ENCODE measurements at regions not wholly inside any gene's neighbourhood (a gene's known extent, or its start where the extent isn't known, plus 50 kb on each side); places are given as distances from the start of the nearest gene placed in this dataset.

- H3K36me3 ChIP-seq (ENCODE audit: control insufficient read depth in 2 of 3, insufficient read depth in 3 of 3, low read length in 3 of 3), result no peaks in the 10 kb centered on the region
- H3K27me3 ChIP-seq (ENCODE audit: control insufficient read depth, insufficient read depth, low read length), result no peaks in the 10 kb centered on the region
- no peak for FAIRE-seq
- intact Hi-C loops (cut with DNase I), result no loop called here
- H3K4me3 ChIP-seq (ENCODE audit: low read length in 3 of 3), result no peak overlapping the region
- no peak for TF ChIP-seq CTCF (IDR thresholded peaks at IDR 0.05; ENCODE audit: borderline replicate concordance, extremely low read depth, insufficient read depth)
- no peaks in the 10 kb centered on the region for H3K9me3 ChIP-seq (ENCODE audit: control insufficient read depth in 2 of 3, insufficient read depth in 1 of 3, low read length in 3 of 3)
- H3K9ac ChIP-seq (ENCODE audit: low read length in 3 of 3), result no peak overlapping the region
- DNase-seq, result no peak
- H3K27ac ChIP-seq (ENCODE audit: low read depth in 2 of 2, low read length in 2 of 2), result no peak overlapping the region
- H3K4me1 ChIP-seq (ENCODE audit: control insufficient read depth in 2 of 3, insufficient read depth in 2 of 3, low read depth in 1 of 3, low read length in 3 of 3), result peaks cover 0 to 7% (median under 1%) of the 10 kb centered on the region in 3 donors
These were observed 206.5 kb upstream of the KRR1 start for GRCh38 chr12:75717902-75718301.

GRCh38 chr12:75716291-75717025, 205.0 kb upstream of the KRR1 start:
- FAIRE-seq, result no peak

DNA sequence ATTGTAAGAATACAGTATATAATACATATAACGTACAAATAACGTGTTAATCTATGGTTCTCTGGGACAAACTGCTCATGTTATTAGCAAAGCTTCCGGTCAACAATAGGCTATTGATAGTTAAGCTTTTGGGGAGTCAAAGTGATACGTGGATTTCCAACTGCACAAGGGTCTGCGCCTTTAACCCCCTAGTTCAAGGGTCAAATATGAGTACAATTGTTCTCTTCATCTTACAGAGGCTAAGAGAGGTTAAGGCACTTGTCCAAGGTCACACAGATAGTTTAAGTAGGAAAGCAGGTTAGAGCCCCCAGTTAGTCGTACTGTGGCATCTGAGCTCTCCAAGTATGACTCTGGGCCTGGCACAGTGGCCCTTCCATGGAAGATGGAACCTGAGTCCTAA, 204.3 kb upstream of the KRR1 start:
- intact Hi-C loops (cut with DNase I), result no loop called here
- FAIRE-seq (no peak), DNase-seq (no peak)
- H3K9me3 ChIP-seq (ENCODE audit: control insufficient read depth in 2 of 3, insufficient read depth in 1 of 3, low read length in 3 of 3), result no peaks in the 10 kb centered on the region
- H3K9ac ChIP-seq (ENCODE audit: low read length in 3 of 3), result no peak overlapping the region
- H3K27me3 ChIP-seq (ENCODE audit: control insufficient read depth, insufficient read depth, low read length), result no peaks in the 10 kb centered on the region
- H3K4me3 ChIP-seq (ENCODE audit: low read length in 3 of 3), result no peak overlapping the region
- no peak overlapping the region for H3K27ac ChIP-seq (ENCODE audit: low read depth in 2 of 2, low read length in 2 of 2)
- no peak for TF ChIP-seq CTCF (IDR thresholded peaks at IDR 0.05; ENCODE audit: borderline replicate concordance, extremely low read depth, insufficient read depth)
- no peaks in the 10 kb centered on the region for H3K4me1 ChIP-seq (ENCODE audit: control insufficient read depth in 2 of 3, insufficient read depth in 2 of 3, low read depth in 1 of 3, low read length in 3 of 3)
- no peaks in the 10 kb centered on the region for H3K36me3 ChIP-seq (ENCODE audit: control insufficient read depth in 2 of 3, insufficient read depth in 3 of 3, low read length in 3 of 3)

More at GRCh38 chr12:75716291-75717025, 205.0 kb upstream of the KRR1 start:
- Histone ChIP-seq H3K4me1 (ENCODE audit: control insufficient read depth in 2 of 3, insufficient read depth in 2 of 3, low read depth in 1 of 3, low read length in 3 of 3) (peaks cover 0 to 2% (median 0%) of the 10 kb centered on the region in 3 donors), H3K4me3 (ENCODE audit: low read length in 3 of 3) (no peak overlapping the region), H3K27me3 (ENCODE audit: control insufficient read depth, insufficient read depth, low read length) (no peaks in the 10 kb centered on the region), H3K9ac (ENCODE audit: low read length in 3 of 3) (no peak overlapping the region), H3K9me3 (ENCODE audit: control insufficient read depth in 2 of 3, insufficient read depth in 1 of 3, low read length in 3 of 3) (no peaks in the 10 kb centered on the region), H3K27ac (ENCODE audit: low read depth in 2 of 2, low read length in 2 of 2) (no peak overlapping the region), H3K36me3 (ENCODE audit: control insufficient read depth in 2 of 3, insufficient read depth in 3 of 3, low read length in 3 of 3) (no peaks in the 10 kb centered on the region)
- DNase-seq, result no peak
- intact Hi-C loops (cut with DNase I), result no loop called here
- no peak for TF ChIP-seq CTCF (IDR thresholded peaks at IDR 0.05; ENCODE audit: borderline replicate concordance, extremely low read depth, insufficient read depth)

DNA sequence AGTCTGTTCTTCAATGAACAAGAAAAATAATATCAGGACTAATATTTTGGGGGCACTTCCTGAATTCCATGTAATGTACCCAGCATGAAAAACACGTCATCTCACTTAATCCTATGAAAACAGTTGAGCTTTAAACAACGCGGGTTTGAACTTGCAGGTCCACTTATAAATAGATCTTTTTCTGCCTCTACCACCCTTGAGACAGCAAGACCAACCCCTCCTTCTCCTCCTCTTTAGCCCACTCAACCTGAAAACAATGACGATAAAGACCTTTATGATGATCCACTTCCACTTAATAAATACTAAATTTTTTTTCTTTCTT, 203.9 kb upstream of the KRR1 start:
- Histone ChIP-seq H3K9ac (ENCODE audit: low read length in 3 of 3) (no peak overlapping the region), H3K27ac (ENCODE audit: low read depth in 2 of 2, low read length in 2 of 2) (no peak overlapping the region), H3K27me3 (ENCODE audit: control insufficient read depth, insufficient read depth, low read length) (no peaks in the 10 kb centered on the region), H3K36me3 (ENCODE audit: control insufficient read depth in 2 of 3, insufficient read depth in 3 of 3, low read length in 3 of 3) (no peaks in the 10 kb centered on the region), H3K4me1 (ENCODE audit: control insufficient read depth in 2 of 3, insufficient read depth in 2 of 3, low read depth in 1 of 3, low read length in 3 of 3) (no peaks in the 10 kb centered on the region), H3K4me3 (ENCODE audit: low read length in 3 of 3) (no peak overlapping the region), H3K9me3 (ENCODE audit: control insufficient read depth in 2 of 3, insufficient read depth in 1 of 3, low read length in 3 of 3) (no peaks in the 10 kb centered on the region)
- FAIRE-seq (no peak), DNase-seq (no peak)
- no peak for TF ChIP-seq CTCF (IDR thresholded peaks at IDR 0.05; ENCODE audit: borderline replicate concordance, extremely low read depth, insufficient read depth)
- intact Hi-C loops (cut with DNase I), result no loop called here

Data from kidney (tissue), 13 donors.